ENCODE measurements at regions not wholly inside any gene's neighbourhood (a gene's known extent, or its start where the extent isn't known, plus 50 kb on each side); places are given as distances from the start of the nearest gene placed in this dataset.

DNA sequence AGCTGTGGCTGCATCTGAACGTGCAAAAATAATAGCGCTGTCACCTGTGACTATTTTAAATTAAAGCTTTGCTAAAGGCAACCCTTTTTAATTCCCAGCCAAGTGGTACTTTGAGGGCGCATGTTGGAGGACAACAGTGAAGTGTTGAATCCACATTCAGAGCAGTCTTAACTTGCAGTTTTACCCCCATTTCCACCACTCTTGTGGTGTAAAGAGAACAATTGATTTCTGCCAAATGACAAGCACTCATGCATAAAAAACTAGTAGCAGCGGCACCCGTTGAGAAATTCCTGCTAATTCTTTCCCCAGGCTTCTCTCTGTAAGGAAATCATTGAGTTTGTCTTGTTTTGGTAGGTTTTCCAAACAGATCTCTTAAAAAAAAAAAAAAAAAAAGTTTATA is 1033.3 kb downstream of the EFNB2 start:
- H3K4me3 ChIP-seq (ENCODE audit: low read depth, low read length) = no peak overlapping the region
- H3K27me3 ChIP-seq (ENCODE audit: control insufficient read depth, insufficient read depth, low read length) = no peaks in the 10 kb centered on the region
- no peaks in the 10 kb centered on the region for H3K36me3 ChIP-seq (ENCODE audit: control insufficient read depth, insufficient read depth, low read length)
- ChIA-PET POLR2A (no interaction called here), CTCF (no interaction called here)
- DNase-seq (ENCODE audit: low read depth) = no peak
- TF ChIP-seq, protein P1, sequence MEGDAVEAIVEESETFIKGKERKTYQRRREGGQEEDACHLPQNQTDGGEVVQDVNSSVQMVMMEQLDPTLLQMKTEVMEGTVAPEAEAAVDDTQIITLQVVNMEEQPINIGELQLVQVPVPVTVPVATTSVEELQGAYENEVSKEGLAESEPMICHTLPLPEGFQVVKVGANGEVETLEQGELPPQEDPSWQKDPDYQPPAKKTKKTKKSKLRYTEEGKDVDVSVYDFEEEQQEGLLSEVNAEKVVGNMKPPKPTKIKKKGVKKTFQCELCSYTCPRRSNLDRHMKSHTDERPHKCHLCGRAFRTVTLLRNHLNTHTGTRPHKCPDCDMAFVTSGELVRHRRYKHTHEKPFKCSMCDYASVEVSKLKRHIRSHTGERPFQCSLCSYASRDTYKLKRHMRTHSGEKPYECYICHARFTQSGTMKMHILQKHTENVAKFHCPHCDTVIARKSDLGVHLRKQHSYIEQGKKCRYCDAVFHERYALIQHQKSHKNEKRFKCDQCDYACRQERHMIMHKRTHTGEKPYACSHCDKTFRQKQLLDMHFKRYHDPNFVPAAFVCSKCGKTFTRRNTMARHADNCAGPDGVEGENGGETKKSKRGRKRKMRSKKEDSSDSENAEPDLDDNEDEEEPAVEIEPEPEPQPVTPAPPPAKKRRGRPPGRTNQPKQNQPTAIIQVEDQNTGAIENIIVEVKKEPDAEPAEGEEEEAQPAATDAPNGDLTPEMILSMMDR (IDR thresholded peaks at IDR 0.05; ENCODE audit: insufficient read depth, low read depth, low read length) = no peak

DNA sequence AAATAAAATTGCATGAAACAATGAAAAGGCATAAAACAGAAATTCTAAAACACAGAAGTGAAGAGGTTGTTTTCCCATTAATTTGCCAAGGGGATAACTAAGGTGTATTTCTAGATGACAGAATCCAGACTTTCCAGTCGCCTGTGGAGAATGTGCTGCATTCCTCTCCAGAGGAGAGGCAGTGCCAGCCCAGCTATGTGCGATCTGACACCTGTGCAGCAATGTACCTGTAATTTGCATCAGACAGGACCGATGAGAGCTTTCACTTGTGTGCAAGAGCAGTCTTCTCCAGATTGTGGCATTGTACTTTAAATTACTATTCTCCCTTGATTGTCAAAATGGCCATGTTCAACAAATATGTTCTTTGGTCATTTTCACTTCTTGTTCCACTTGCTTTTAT is 1037.9 kb downstream of the EFNB2 start:
- no peak for DNase-seq (ENCODE audit: low read depth)
- Histone ChIP-seq H3K4me3 (ENCODE audit: low read depth, low read length) (no peak overlapping the region), H3K27me3 (ENCODE audit: control insufficient read depth, insufficient read depth, low read length) (no peaks in the 10 kb centered on the region), H3K36me3 (ENCODE audit: control insufficient read depth, insufficient read depth, low read length) (no peaks in the 10 kb centered on the region)
- TF ChIP-seq, protein P1 (IDR thresholded peaks at IDR 0.05; ENCODE audit: insufficient read depth, low read depth, low read length) = no peak
- CTCF ChIA-PET = no interaction called here
- POLR2A ChIA-PET = no interaction called here

DNA sequence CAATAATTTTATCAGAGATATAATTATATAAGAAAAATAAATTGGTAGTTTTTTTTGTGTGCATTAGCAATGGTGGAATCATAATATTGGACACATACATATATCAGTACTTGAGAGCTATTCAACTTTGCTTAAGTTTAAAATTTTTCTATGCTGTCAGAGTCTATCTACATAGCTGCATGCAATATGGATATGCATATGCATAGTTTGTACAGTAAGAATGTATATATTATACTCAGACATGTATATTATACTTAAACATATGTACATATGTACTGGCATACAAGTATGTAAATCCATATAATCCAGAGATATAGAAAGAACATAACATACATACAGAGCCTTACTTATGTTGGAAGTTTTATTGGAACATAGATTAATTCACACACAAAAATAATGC is 1043.2 kb downstream of the EFNB2 start:
- Histone ChIP-seq H3K36me3 (ENCODE audit: control insufficient read depth, insufficient read depth, low read length) (no peaks in the 10 kb centered on the region), H3K4me3 (ENCODE audit: low read depth, low read length) (no peak overlapping the region), H3K27me3 (ENCODE audit: control insufficient read depth, insufficient read depth, low read length) (no peaks in the 10 kb centered on the region)
- CTCF ChIA-PET = interaction anchor here (0.9 kb wide), 1 partner anchor 543 kb away, joined by 3 read pairs; no protein-coding TSS in a partner anchor
- DNase-seq (ENCODE audit: low read depth) = no peak
- POLR2A ChIA-PET = no interaction called here
- TF ChIP-seq, protein P1 (IDR thresholded peaks at IDR 0.05; ENCODE audit: insufficient read depth, low read depth, low read length) = no peak

DNA sequence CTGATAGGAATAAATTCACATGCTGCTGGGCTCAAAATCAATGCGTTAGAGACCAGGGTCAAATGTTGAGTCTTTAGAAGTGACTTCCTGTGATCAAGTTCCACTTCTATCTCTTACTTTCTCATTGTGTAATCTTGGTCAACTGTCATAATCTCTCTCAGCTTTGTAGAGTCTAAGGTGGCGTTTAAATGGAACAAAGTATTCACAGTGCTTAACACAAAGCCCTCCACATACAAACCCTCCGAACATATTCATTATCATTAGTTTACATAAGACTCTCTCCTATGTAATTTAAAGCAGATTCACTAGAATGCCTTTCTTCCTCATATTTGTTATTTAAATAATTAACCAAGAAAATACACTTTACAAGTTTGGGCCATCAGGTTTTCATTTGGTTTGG is 1044.1 kb downstream of the EFNB2 start:
- H3K4me3 ChIP-seq (ENCODE audit: low read depth, low read length) = no peak overlapping the region
- POLR2A ChIA-PET = no interaction called here
- DNase-seq (ENCODE audit: low read depth) = no peak
- TF ChIP-seq, protein P1 (IDR thresholded peaks at IDR 0.05; ENCODE audit: insufficient read depth, low read depth, low read length) = no peak
- no peaks in the 10 kb centered on the region for H3K27me3 ChIP-seq (ENCODE audit: control insufficient read depth, insufficient read depth, low read length)
- CTCF ChIA-PET = no interaction called here
- H3K36me3 ChIP-seq (ENCODE audit: control insufficient read depth, insufficient read depth, low read length) = no peaks in the 10 kb centered on the region

DNA sequence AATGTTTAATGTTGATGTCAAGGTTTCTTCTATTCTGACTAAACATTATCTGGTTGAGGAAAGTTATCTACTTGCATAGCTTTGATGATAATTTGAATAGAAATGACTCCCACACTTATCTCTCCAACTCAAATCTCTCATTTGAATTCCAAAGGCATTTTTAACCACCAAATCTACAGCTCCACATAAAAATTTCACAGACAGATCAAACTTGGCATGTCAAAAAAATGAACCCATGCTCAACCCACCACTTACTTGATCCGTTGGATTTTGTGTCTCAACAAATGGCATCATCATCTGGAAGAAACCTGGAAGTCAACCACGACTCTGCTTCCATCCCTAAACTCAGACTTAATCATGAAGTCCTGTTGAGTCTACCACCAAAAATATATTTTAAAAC is 1050.4 kb downstream of the EFNB2 start:
- Histone ChIP-seq H3K4me3 (ENCODE audit: low read depth, low read length) (no peak overlapping the region), H3K36me3 (ENCODE audit: control insufficient read depth, insufficient read depth, low read length) (no peaks in the 10 kb centered on the region), H3K27me3 (ENCODE audit: control insufficient read depth, insufficient read depth, low read length) (no peaks in the 10 kb centered on the region)
- ChIA-PET CTCF (interaction anchor here (0.8 kb wide), 1 partner anchor 15 kb away, joined by 3 read pairs; no protein-coding TSS in a partner anchor), POLR2A (no interaction called here)
- no peak for DNase-seq (ENCODE audit: low read depth)
- TF ChIP-seq, protein P1 (IDR thresholded peaks at IDR 0.05; ENCODE audit: insufficient read depth, low read depth, low read length) = no peak

Data from BJ (cell line).